Colonic mucosa (tissue), 4 donors: ENCODE measurements at regions not wholly inside any gene's neighbourhood (a gene's known extent, or its start where the extent isn't known, plus 50 kb on each side); places are given as distances from the start of the nearest gene placed in this dataset. TPM values are rescaled to one million over a fixed set of nuclear protein-coding genes. Genes with fewer than 3 reads are reported as not detected.

Source experiments
- DNase-seq: peaks from one replicate; pipeline ENCODE4 v3.0.0-alpha.2; 2020
- H3K27ac ChIP-seq: fragments of 200-600 bp; one replicate; pipeline ENCODE4 v1.8.0; 2021
- H3K27me3 ChIP-seq: fragments of 200-600 bp; one replicate; pipeline ENCODE4 v1.8.0; 2021
- H3K36me3 ChIP-seq: fragments of 200-600 bp; one replicate; pipeline ENCODE4 v1.8.0; 2021
- H3K4me1 ChIP-seq: fragments of 200-600 bp; one replicate; pipeline ENCODE4 v1.8.0; 2021; ENCODE audit warnings: mild to moderate bottlenecking
- H3K4me3 ChIP-seq: fragments of 200-600 bp; one replicate; pipeline ENCODE4 v1.8.0; 2021
- H3K9ac ChIP-seq, 2 donors: one replicate each; pipeline ENCODE4 v1.7.0; 2013; ENCODE audit warnings: control low read depth in 2 of 2, low read depth in 2 of 2, low read length in 2 of 2
- H3K9me3 ChIP-seq: fragments of 200-600 bp; one replicate; pipeline ENCODE4 v1.8.0; 2021
- intact Hi-C: fragments of 100-400 bp; cut with DNase I; formaldehyde crosslinking; loops from one replicate; pipeline ENCODE4 v1.14.1; 2022
- microRNA-seq: library from miRNA; unstranded; fragments of <30 nt; microRNA quantifications from one replicate; pipeline ENCODE4, GENCODE V29; 2019
- TF ChIP-seq, protein P1 (sequence below): fragments of 200-600 bp; IDR thresholded peaks from one replicate; pipeline ENCODE4 v1.8.0; 2022; ENCODE audit warnings: antibody characterized with exemption, mild to moderate bottlenecking
- donor health status: healthy.
- donor health status: DM: no; HTN: no; CAD: no.
- donor health status: DM: no; HTN: no; CAD: no.

DNA sequence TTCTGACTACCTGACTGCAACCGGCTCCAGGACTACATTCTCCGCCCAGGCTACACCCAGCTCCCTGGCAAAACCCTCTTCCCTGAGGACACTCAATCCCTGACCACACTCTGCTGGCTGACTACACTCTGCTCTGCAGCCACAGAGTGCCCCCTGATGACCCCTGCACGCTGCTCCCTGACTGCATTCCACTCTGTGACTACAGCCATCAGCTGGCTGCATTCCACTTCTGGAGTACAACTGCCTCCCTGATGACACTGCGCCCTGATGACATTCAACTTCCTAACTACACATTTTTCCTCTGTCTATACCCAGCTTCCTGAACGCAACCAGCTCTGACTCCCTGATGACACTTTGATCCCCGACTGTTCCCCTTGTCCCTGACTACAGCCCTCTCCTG lies 71.3 kb upstream of the NRXN1 start:
- Histone ChIP-seq H3K36me3 (no peaks in the 10 kb centered on the region), H3K9me3 (no peaks in the 10 kb centered on the region), H3K9ac (no peak overlapping the region), H3K4me3 (no peak overlapping the region), H3K27me3 (no peaks in the 10 kb centered on the region), H3K27ac (no peak overlapping the region), H3K4me1 (no peaks in the 10 kb centered on the region)
- DNase-seq: no peak
- intact Hi-C loops: no loop called here
- TF ChIP-seq, protein P1, sequence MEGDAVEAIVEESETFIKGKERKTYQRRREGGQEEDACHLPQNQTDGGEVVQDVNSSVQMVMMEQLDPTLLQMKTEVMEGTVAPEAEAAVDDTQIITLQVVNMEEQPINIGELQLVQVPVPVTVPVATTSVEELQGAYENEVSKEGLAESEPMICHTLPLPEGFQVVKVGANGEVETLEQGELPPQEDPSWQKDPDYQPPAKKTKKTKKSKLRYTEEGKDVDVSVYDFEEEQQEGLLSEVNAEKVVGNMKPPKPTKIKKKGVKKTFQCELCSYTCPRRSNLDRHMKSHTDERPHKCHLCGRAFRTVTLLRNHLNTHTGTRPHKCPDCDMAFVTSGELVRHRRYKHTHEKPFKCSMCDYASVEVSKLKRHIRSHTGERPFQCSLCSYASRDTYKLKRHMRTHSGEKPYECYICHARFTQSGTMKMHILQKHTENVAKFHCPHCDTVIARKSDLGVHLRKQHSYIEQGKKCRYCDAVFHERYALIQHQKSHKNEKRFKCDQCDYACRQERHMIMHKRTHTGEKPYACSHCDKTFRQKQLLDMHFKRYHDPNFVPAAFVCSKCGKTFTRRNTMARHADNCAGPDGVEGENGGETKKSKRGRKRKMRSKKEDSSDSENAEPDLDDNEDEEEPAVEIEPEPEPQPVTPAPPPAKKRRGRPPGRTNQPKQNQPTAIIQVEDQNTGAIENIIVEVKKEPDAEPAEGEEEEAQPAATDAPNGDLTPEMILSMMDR: no peak

DNA sequence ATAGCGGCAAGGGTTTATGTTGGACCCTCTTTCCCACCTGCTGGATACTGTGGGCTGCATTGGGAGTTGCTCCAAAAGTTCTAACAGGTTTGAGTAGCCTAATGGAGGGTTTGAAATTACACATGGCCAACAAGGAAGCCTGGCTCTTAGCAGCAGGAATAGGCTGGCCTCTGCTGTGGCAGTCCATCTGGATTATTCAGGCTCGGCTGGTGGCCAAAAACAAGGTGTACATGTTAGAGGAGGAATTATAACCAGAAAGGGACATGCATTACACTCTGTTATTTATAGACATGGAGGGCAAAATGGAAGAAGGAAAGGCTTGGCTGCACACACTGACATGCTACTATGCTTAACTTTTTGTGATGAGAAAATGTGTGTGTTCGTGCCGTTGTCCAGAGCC lies 61.1 kb upstream of the NRXN1 start:
- intact Hi-C loops: no loop called here
- TF ChIP-seq, protein P1: no peak
- no peaks in the 10 kb centered on the region for H3K36me3 ChIP-seq

GRCh38 chr2:51085420-51086068 lies 53.6 kb upstream of the NRXN1 start:
- Histone ChIP-seq H3K9ac (no peak overlapping the region), H3K9me3 (no peaks in the 10 kb centered on the region), H3K4me1 (no peaks in the 10 kb centered on the region), H3K27me3 (no peaks in the 10 kb centered on the region), H3K4me3 (no peak overlapping the region), H3K36me3 (no peaks in the 10 kb centered on the region), H3K27ac (no peak overlapping the region)
- TF ChIP-seq, protein P1: no peak
- intact Hi-C loops: no loop called here
- no peak for DNase-seq

More for the DNA sequence above, 61.1 kb upstream of the NRXN1 start:
- no peak overlapping the region for H3K9ac ChIP-seq
- H3K4me1 ChIP-seq: no peaks in the 10 kb centered on the region
- no peaks in the 10 kb centered on the region for H3K27me3 ChIP-seq
- no peak for DNase-seq
- no peak overlapping the region for H3K4me3 ChIP-seq
- no peaks in the 10 kb centered on the region for H3K9me3 ChIP-seq
- no peak overlapping the region for H3K27ac ChIP-seq

GRCh38 chr2:51084750-51085149 lies 52.8 kb upstream of the NRXN1 start:
- H3K9me3 ChIP-seq: no peaks in the 10 kb centered on the region
- H3K27me3 ChIP-seq: no peaks in the 10 kb centered on the region
- no peaks in the 10 kb centered on the region for H3K4me1 ChIP-seq
- TF ChIP-seq, protein P1: no peak
- intact Hi-C loops: no loop called here
- H3K9ac ChIP-seq: no peak overlapping the region
- H3K4me3 ChIP-seq: no peak overlapping the region
- H3K36me3 ChIP-seq: no peaks in the 10 kb centered on the region
- DNase-seq: no peak
- no peak overlapping the region for H3K27ac ChIP-seq

Small RNA genes lying in the stretch of these regions (microRNA-seq; reads per million reads assigned to microRNA genes)
- not detected for gene MIR4431
